Choroid plexus epithelial cell (primary cell): ENCODE measurements at regions not wholly inside any gene's neighbourhood (a gene's known extent, or its start where the extent isn't known, plus 50 kb on each side); places are given as distances from the start of the nearest gene placed in this dataset.
A peak's percentile ranks its signal among the peaks of the same experiment; 100 is the strongest.
"Not testable (repeated sequence)": the region's sequence is repeated elsewhere in the genome, so short reads cannot be mapped to it uniquely, and the experiment has no call there.

Source experiments
- DNase-seq: peaks from one replicate; pipeline ENCODE4 v3.0.0-alpha.2; 2010; ENCODE audit warnings: low read depth
- H3K4me3 ChIP-seq: 2 replicates; pipeline ENCODE4 v1.5.1; 2011; ENCODE audit warnings: low read depth, mild to moderate bottlenecking, control low read depth, low read length, moderate library complexity
- TF ChIP-seq, protein P1 (sequence below): conservative IDR thresholded peaks from 2 replicates; pipeline ENCODE4 v1.5.1; 2011; ENCODE audit warnings: low read depth, mild to moderate bottlenecking, control low read depth, inconsistent platforms, low read length, moderate library complexity

DNA sequence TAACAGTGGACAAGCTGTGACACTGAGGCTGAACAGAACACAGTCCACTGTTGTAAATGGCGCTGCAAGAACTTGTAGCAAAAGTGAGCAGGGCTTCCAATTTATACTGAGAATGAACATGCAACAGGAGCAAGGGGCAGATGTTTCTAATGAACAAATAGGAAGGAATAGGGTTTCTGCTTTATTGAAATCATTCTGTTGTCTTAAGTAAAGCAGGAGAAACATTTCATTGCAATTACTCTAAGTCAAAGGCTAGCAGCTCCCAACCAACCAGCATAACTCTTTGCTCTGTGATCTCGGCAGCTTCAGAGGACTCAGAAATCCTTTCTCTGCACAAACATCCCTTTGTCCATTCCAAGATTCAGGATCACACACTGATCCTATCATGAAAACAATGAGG lies 236.2 kb upstream of the PRSS58 start:
- DNase-seq: no peak
- TF ChIP-seq, protein P1, sequence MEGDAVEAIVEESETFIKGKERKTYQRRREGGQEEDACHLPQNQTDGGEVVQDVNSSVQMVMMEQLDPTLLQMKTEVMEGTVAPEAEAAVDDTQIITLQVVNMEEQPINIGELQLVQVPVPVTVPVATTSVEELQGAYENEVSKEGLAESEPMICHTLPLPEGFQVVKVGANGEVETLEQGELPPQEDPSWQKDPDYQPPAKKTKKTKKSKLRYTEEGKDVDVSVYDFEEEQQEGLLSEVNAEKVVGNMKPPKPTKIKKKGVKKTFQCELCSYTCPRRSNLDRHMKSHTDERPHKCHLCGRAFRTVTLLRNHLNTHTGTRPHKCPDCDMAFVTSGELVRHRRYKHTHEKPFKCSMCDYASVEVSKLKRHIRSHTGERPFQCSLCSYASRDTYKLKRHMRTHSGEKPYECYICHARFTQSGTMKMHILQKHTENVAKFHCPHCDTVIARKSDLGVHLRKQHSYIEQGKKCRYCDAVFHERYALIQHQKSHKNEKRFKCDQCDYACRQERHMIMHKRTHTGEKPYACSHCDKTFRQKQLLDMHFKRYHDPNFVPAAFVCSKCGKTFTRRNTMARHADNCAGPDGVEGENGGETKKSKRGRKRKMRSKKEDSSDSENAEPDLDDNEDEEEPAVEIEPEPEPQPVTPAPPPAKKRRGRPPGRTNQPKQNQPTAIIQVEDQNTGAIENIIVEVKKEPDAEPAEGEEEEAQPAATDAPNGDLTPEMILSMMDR: no peak
- no peak overlapping the region for H3K4me3 ChIP-seq

DNA sequence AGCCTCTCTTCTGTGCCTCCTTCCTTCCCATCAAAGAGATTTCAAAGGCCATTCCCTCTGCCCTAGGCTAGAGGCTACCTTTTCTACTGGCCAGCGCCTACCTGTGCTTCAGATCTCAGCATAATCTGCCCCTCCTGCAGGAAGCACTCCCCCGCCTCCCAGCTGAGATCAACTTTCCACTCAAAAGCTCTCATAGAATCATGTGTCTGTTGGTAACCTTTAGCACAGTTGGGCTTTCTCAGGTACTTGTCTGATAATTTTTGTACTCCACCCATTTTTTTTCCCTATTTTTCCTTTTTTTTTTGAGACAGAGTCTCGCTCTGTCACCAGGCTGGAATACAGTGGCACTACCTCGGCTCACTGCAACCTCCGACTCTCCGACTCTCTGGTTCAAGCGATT lies 231.0 kb upstream of the PRSS58 start:
- TF ChIP-seq, protein P1: no peak
- no peak overlapping the region for H3K4me3 ChIP-seq
- DNase-seq: no peak

GRCh38 chr7:142488036-142488633 lies 230.3 kb upstream of the PRSS58 start:
- DNase-seq: no peak

GRCh38 chr7:142487565-142487964 lies 229.7 kb upstream of the PRSS58 start:
- DNase-seq, H3K4me3 ChIP-seq: not testable (repeated sequence)

More at GRCh38 chr7:142488036-142488633, 230.3 kb upstream of the PRSS58 start:
- TF ChIP-seq, protein P1: no peak
- no peak overlapping the region for H3K4me3 ChIP-seq

DNA sequence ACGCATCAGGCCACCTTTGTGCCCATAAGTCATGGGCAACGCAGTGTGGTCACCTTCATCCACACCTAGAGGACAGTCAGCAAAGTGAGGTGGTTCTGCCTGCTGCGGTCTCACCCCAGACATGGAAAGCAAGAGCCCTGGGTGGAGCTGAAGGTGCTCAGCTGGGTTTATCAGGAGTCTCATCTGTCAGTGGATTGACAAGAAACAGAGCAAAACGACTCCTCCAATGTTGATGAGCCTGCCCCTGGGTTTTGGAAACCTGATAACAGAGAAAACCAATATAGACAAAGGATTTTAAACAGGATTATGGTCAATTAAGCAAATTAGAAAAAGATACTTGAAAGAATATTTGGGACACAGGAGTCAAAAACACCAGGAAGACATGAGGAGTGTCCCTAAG lies 229.3 kb upstream of the PRSS58 start:
- no peak for DNase-seq
- TF ChIP-seq, protein P1: no peak
- H3K4me3 ChIP-seq: no peak overlapping the region

DNA sequence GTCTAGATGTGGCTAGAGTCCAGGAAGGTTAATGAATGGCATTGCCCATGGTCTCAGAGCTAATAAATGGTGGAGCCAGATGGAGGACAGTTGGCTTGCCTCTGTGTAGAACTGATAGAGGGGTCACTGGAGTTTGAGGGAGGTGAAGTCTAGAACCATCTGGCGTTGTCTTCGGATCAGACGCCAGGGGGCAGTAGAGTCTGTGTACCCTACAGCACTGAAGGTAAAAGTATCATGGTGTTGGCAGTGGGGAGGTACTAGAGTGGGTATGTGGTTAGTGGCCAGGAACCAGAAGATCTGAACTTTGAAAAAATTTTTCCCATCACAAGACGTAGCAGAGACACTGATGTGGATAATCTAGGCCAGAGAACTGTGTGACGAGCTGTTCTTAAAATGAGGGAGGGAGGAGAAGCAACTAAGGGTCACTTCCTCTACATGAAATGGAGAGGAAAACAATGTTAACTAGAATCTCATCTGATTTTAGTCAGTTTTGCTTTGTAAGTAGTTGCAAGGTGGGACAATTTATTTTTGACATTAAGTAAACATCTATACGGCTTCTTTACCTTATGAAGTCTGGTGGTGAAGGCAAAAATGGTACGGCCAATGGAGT lies 227.9 kb upstream of the PRSS58 start:
- DNase-seq: peak; percentile 45
- H3K4me3 ChIP-seq: no peak overlapping the region
- TF ChIP-seq, protein P1: peak; percentile 78

GRCh38 chr7:142483659-142484317 lies 225.9 kb upstream of the PRSS58 start:
- TF ChIP-seq, protein P1: no peak
- H3K4me3 ChIP-seq: no peak overlapping the region
- no peak for DNase-seq
